ENCODE measurements at regions not wholly inside any gene's neighbourhood (a gene's known extent, or its start where the extent isn't known, plus 50 kb on each side); places are given as distances from the start of the nearest gene placed in this dataset.

GRCh38 chr3:187823746-187824145 lies 78.5 kb upstream of the BCL6 start:
- no peak for DNase-seq (ENCODE audit: low spot score)

DNA sequence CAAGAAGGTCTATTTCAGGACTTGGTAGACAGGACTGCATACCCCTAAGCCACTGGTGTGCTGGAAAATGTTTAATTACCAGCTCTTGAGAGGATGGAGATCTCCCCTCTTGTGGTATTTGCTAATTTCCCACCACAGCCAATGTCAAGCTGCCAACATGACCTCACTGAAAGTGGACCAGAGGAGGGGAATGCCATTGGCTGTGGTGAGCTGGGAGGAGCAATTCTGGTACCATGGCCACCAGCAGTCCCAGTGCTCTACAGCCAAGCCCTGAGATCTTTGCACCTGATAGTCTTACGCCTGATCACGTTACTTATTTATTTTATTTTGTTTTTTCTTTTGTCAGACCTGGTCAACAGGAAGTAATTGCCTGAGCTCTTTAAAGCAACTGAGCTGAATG lies 82.5 kb upstream of the BCL6 start:
- DNase-seq (ENCODE audit: low spot score), result no peak

DNA sequence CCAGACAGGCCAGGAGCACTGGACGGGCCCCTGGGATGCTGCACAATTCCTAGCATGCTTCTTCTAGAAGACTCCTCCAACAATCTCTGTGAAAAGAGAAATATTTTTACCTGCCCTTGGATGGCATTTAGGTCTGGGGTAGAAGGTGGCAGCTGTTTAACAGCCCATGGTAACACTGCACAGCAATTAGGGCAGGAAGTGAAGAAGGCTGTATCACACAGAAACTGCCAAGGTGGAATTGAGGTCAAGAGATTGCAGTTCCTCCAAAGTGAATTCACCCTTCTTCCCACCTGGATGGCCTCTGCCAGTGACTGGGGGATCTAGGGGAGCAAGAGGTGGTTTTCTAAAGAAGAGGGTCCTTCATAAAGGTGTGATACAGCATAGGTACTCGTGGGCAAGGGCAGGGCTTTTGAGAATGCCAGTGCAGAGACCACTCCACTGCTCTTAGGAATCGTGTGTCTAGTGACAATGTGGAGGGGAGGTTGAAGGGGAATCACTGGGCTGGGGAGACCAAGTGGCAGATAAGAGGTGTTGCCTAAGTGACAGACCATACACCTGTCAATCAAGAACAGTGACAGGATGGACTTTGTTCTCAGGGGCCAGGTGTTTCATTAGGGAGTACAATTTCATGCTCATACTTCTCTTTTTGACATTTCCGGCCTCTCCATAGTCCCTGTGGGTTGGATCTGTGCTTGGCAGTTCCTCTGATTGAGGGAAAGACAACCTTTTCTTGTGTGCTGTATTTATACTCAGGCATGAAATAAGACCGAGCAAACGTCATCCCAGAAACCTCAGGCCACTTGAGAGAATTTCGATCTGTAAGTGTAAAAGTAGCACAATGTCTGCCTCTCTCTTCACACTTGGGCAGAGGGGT lies 83.5 kb upstream of the BCL6 start:
- no peak for DNase-seq (ENCODE audit: low spot score)

GRCh38 chr3:187830181-187830580 lies 84.9 kb upstream of the BCL6 start:
- no peak for DNase-seq (ENCODE audit: low spot score)

GRCh38 chr3:187831125-187832051 lies 86.1 kb upstream of the BCL6 start:
- DNase-seq (ENCODE audit: low spot score), result no peak

GRCh38 chr3:187832202-187832601 lies 86.9 kb upstream of the BCL6 start:
- peak; percentile 28 for DNase-seq (ENCODE audit: low spot score)

GRCh38 chr3:187833375-187833774 lies 88.1 kb upstream of the BCL6 start:
- DNase-seq (ENCODE audit: low spot score), result no peak

- no peak for DNase-seq (ENCODE audit: low spot score)
These were observed 88.7 kb upstream of the BCL6 start for GRCh38 chr3:187833799-187834578.

DNA sequence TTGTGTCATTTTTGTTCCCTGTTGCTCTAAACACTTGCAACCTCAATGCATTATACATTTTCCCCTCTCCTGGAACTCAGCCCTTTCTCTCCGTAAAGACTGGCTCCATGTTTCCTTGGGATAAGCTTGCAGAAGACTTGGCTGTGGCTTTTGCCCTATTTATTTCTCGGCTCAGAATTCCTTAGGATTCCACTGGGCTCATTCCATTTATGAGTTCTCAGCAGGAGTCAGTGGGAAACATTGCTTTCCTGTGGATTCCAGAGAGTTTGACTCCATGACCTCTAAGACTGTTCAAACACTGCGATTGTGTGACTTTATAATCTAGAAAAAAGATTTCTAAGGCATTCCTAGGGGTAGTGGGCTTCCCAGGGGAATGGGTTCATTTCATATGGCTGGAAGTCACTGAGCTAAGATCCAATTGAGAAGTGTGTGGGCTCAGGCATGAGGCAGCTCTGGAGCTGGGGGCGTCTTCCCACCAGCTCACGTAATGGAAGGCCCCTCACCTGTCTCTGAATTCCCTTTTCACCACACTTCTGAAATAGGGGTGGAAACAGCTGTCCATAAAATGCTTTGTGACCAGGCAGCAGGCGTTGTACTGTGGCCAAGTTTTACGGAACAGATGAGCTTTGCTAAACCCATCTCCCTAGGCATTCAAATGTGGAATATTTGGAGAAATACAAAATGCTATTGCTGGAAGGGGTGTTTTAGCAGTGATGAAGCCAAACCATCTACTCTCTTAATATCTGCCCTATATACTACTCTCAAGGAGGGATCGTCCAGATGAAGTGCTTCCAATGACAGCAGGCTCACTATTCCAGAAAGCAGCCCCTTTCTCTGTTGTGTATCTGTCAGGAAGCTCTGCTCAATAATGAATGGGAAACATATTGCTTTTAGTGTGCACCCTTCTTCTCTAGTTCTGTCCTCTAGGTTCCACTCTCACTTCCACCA lies 91.8 kb upstream of the BCL6 start:
- DNase-seq (ENCODE audit: low spot score), result no peak

- no peak for DNase-seq (ENCODE audit: low spot score)
These were observed 92.8 kb upstream of the BCL6 start for GRCh38 chr3:187838016-187838540.

DNA sequence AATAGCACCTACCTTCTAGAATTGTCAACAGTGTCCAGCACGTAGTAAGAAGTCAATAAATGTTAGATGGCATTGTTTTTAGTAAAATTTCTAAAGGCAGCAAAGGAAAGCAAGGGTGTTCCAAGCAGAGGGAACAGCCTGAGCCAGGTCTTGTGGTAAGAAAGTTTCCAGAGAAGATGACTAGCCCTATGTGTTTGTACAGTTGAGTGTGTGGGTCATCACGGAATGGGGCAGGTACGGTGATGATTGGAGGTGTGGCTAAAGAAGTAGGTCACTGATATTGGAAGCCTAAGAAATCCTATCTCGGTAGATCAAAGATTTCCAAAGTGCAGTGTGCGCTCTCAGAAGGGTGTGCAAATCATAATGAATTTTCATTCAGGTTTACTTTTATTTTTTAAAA lies 94.2 kb upstream of the BCL6 start:
- DNase-seq (ENCODE audit: low spot score), result no peak

DNA sequence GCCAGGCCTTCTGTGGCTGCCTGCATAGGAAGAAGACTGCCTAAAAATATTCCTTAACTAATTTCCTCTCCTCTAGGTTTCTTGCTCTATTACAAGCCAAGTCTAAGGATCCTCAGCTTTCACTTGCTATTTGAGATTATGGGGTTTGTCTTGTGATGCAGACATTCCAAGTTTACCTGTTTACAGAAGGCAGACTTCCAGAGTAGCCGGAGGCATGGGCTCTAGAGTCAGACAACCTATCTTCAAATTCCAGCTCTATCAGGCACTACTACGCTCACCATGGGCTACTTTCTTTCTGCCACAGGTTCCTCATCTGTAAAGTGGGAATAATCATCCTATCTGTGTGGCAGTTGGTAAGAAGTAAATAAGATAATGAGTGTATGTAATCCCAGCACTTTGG lies 95.6 kb upstream of the BCL6 start:
- DNase-seq (ENCODE audit: low spot score), result no peak

DNA sequence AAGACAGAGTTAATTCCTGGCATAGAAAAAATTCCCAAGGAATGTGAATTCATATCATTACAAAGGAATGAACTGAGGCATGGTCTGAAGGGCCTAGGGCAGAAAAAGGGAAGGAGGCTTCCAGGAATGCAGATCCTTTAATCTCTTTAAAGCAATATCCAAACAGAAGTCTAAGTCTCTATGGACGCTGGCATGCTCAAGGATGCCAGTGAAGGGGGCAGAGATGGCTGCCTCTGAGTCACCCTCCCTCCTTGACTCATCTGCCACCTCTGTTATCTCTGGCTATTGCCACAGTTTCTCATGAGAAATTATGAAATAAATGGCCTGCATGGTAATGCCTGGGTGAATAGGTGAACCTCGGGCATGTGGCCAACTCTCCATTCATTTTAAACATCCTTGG lies 96.3 kb upstream of the BCL6 start:
- no peak for DNase-seq (ENCODE audit: low spot score)

DNA sequence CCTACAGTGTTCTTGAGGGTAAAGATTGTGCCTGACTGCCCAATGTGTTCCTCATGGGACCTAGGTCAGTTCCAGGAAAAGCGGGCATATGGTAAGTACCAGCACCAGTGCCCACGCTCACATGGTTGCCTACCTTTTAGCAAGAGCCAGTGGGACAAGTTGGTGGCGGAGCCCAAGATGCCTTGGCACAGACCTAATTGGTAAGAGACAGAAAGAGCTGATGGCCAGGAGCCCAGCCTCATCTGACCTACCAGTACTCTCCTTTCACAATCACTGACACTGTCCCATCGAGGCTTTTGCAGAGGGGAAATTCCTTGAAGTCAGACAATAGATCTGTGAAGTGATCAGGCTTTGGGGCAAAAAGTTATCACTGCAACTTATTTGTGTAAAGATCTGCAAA lies 98.4 kb upstream of the BCL6 start:
- DNase-seq (ENCODE audit: low spot score), result no peak

DNA sequence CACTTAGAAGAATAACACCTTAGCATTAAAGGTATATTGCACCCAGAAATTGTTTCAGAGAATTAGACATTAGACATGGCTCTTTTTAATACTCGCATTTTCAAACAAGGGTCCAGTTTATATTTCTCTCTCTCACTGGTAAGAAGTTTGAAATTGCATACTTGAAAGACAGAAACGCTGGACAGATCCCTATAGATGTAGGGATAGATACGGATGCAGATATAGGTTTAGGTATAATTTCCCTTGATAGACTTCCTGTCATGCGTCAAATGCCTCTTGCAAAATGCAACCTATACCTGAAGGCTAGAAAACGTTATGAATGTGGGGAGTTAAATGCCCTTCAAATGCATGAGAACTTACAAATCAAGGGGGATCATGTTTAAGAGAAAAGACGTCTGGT lies 99.4 kb upstream of the BCL6 start:
- no peak for DNase-seq (ENCODE audit: low spot score)

DNA sequence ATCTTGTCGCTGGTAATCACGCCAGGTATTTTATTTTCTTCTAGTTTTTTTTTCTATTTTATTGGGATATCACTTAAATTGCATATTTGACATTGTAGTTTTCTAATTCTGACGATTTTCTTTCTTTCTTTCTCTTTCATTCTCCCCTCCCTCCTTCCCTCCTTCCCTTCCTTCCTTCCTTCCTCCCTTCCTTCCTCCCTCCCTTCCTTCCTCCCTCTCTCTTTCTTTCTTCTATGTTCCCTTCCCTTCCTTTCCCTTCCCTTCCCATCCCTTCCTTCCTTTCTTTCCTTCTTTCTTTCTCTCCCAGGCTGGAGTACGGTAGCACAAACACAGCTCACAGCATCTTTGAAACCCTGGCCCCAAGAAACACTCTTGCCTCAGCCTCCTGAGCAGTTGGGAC lies 100.6 kb upstream of the BCL6 start:
- DNase-seq (ENCODE audit: low spot score), result no peak

DNA sequence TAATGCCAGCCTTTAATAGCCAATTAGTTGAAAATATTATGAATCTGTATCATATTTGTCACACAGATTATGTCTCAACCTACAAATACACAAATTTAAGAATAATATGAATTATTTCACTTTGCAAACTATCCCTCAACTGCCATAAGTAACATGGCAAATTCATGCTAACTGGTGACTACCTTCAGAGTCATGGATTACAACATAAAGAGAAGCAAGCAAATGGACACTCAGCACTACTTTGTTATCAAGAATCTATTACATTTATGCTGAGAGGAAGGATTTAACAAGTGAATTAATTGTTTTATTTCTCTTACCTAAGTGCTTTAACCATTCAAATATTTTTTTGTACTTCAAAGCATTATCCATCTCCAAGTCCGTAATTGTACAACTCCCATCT lies 103.1 kb upstream of the BCL6 start:
- DNase-seq (ENCODE audit: low spot score), result no peak

- DNase-seq (ENCODE audit: low spot score), result no peak
These were observed 103.9 kb upstream of the BCL6 start for GRCh38 chr3:187849016-187849654.

GRCh38 chr3:187850258-187850921 lies 105.1 kb upstream of the BCL6 start:
- DNase-seq (ENCODE audit: low spot score), result no peak
